ENCODE measurements at regions not wholly inside any gene's neighbourhood (a gene's known extent, or its start where the extent isn't known, plus 50 kb on each side); places are given as distances from the start of the nearest gene placed in this dataset.
"Not testable (repeated sequence)": the region's sequence is repeated elsewhere in the genome, so short reads cannot be mapped to it uniquely, and the experiment has no call there.

DNA sequence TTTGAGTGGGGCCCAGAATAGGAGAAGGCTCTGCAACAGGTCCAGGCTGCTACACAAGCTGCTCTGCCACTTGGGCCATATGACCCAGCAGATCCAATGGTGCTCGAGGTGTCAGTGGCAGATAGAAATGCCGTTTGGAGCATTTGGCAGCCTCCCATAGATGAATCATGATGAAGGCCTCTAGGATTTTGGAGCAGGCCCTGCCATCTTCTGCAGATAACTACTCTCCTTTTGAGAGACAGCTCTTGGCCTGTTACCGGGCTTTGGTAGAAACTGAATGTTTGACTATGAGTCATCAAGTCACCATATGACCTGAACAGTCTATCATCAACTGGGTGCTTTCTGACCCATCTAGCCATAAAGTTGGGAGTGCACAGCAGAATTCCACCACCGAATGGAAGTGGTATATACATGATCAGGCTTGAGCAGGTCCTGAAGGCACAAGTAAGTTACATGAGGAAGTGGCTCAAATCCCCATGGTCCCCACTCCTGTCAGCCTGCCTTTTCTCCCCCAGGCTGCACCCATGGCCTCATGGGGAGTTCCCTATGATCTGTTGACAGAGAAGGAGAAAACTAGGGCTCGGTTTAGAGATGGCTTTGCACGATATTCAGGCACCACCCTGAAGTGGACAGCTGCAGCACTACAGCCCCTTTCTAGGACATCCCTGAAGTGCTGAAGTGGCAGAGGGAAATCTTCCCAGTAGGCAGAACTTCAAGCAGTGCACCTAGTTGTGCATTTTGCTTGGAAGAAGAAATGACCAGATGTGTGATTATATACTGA, 971.4 kb downstream of the MCTP2 start:
- DNase-seq: no peak

DNA sequence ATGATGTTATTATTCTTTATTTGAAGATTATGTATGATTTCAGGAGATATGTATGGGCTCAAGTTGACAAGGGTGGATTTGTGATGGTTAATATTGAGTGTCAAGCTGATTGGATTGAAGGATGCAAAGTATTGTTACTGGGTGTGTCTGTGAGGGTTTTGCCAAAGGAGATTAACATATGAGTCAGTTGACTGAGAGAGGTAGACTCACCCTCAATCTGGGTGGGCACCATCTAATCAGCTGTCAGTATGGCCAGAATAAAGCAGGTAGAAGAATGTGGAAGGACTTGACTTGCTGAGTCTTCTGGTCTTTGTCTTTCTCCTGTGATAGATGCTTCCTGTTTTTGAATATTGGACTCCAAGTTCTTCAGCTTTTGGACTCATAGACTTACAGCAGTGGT, 973.7 kb downstream of the MCTP2 start:
- DNase-seq: no peak

DNA sequence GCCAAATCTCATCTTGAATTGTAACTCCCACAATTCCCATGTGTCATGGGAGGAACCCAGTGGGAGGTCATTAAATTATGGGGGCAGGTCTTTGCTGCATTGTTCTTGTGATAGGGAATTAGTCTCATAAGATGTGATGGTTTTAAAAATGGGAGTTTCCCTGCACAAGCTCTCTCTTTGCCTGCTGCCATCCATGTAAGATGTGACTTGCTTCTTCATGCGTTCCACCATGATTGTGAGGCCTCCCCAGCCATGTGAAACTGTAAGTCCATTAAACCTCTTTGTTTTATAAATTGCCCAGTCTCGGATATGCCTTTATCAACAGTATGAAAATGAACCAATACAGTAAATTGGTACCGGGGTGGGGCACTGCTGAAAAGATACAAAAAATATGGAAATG, 974.5 kb downstream of the MCTP2 start:
- not testable (repeated sequence) for DNase-seq

DNA sequence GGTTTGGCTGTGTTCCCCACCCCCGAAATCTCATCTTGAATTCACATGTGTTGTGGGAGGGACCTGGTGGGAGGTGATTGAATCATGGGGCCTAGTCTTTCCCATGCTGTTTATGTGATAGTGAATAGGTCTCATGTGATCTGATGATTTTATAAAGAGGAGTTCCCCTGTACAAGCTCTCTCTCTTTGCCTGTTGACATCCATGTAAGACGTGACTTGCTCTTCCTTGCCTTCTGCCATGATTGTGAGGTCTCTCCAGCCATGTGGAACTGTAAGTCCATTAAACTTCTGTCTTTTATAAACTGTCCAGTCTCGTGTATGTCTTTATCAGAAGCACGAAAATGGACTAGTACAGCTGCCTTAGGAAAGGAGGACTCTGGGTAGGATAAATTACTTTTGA, 976.7 kb downstream of the MCTP2 start:
- DNase-seq: no peak

DNA sequence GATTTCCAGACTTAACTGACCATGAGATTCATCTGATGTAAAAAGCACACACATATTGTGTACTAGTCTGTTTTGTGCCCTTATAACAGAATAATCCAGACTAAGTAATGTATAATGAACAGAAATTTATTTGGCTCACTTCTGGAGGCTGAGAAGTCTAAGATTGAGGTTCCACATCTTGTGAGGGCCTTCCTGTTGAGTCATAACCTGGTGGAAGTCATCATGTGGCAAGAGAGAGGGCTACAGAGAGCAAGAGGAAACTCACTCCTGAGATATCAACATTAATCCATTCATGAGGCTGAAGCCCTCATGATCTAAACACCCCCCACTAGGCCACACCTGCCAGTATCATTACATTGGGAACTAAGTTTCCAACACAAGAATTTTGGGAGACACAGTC, 977.6 kb downstream of the MCTP2 start:
- no peak for DNase-seq

DNA sequence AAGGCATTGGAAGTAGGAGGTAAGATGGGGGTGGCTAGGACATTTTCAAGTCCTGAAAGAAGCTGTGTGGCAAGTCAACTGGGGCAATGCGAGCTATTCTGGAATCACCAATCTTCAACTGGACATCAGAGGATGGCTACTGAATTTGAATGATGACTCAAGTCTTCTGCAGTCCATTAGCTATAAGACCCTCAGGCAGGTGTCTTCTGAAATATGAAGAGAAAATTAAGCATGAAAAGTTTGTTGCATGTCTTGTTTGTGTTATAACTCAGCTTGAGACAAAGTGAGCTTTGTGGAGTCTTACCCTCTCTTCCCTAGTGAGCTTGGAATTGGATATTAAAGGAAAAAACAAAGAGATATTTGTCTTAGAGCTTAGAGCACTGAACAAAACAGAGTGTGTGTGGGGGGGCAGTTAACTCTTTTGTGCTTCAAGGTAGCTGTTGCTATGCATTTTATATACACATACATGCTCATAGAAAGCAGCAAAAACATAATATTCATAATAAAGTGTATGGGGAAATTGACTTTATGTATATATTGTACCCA, 979.1 kb downstream of the MCTP2 start:
- DNase-seq: no peak

DNA sequence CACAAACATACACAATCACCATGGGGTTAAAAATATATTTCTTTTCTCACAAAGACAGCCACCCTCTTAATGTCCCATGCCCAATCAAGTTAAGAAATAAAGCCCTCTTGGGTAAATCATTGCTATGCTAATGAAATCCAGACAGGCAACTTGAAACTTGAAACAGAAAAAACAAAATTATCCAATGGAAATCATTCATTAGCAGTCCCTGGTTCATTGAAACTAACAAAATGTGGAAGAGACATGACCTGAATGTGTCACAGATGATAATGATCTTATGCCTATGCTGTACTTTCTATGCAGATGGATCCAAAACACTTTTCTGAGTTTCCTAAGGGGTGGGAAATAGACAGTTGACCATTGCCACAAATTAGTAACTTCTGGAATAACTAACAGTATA, 983.7 kb downstream of the MCTP2 start:
- no peak for DNase-seq

DNA sequence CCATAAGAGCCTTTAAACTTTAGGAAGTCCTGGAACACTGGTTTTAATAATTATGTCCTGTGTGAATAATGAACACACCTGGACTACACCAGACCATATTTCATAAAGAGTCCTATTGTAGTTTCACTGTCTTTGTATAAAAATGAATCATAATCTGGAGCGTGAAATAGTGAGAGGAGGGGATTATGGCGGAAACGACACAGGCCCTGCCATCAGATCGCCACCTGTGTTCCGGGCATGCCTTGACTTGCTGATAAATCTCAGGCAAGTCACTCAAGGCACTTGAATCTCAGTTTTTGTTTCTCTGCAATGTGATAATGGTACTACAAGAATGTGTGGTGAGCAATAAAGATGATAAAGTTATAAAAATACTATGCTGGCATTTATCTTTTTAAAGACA, 995.5 kb downstream of the MCTP2 start:
- DNase-seq: no peak

DNA sequence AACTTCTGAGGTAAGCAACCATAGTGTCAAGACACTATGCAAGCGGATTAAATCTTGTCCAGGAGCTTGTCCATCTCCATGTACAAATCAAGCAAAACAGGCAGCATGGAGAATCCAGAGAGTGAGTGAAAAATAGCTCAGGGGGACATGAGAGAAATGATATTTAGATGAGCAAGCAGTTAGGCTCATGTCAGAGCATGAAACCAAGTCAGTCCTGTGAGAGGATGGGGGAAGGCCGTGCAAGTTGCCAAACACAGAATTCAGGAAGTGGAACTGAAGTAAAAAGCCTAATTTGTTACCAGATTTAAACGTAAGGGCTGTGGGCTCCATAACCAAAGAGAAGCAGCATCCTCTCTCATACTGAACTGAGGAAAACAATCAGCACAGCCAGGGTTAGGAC, 995.9 kb downstream of the MCTP2 start:
- no peak for DNase-seq

DNA sequence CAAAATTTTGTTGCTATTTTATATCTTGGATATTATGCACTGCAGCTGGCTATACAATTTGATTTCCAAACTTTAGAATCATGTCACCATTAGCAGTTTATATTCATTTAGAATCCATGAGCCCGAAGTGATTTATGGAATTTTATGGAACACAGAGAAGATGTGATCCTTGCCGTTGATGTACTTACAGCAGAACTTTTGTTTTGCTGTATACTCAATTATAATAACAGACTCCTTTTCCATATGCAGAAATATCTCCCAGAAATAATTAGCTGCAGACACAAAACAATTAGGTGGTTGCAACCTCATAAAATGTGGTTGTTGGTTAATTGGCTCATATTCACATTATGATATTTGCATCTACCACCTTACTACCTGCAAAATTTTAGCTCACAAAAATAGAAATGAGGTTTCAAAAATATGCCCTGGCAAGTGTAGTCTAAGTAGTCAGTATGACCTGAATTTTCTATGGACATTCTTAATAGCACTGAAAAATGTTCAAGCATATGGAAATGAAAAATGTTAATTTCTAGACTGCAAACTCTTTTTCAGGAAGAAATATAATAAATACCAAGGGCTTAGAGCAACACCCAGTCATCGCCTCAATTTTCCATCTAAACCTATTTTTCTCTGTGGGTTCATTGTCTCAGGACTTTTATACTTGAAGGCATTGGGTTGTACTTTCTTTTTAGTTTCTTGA, 997.6 kb downstream of the MCTP2 start:
- no peak for DNase-seq

DNA sequence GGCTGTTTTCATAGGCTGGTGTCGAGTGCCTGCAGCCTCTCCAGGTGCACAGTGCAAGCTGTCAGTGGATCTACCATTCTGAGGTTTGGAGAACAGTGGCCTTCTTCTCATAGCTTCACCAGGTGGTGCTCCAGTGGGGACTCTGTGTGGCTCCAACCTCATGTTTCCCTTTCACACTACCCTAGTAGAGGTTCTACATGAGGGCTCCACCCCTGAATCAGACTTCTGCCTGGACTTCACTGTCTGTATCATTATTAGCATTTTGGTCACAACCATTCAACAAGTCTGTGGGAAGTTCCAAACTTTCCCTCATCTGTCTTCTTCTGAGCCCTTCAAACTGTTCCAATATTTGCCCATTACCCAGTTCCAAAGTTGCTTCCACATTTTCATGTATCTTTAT, 1003.7 kb downstream of the MCTP2 start:
- no peak for DNase-seq

DNA sequence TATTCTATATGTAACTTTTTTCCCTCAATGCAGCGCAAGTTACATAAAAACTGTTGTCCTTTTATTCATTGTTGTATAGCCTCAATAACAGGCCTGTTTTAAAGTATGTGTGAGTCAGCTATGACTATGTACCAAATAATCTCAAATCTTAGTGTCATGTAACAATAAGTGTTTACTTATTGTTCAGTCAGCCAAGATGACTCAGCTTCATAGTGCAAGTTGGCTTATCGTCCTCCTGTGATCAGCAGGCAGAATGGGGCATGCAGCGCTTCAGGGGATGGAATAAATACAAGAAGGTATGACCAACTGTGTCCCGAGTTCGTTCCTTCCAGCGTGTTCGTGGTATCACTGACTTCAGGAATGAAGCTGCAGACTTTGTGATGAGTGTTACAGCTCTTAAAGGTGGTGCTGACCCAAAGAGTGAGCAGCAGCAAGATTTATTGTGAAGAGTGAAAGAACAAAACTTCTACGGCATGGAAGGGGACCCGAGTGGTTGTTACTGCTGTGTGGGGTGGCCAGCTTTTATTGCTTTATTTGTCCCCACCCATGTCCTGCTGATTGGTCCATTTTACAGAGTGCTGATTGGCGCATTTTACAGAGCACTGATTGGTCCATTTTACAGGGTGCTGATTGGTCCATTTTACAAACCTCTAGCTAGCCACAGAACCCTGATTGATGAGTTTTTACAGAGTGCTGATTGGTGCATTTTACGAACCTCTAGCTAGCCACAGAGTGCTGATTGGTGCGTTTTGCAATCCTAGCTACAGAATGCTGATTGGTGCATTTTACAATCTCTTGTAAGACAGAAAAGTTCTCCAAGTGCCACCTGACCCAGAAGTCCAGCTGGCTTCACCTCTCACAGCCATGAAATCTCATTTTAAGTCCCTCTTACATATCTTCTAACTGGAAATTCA, 1016.0 kb downstream of the MCTP2 start:
- no peak for DNase-seq

DNA sequence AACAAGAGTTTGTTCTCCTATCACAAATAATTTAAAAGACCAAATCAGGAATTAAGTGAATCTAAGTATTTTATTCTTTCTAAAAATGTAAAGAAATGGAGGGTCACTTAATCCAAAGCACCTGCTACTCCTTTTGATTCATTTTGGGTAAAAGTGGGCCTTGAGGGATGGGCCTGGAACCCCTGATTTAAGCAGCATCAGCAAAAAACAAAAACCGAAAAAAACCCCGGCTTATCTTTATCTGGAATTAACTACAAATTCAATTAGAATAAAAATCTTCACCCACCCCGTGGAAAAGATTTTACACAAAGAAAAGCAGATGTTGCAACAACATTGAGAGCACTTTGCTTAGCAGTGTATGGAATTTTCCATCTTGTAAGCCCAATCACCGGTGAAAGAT, 1018.2 kb downstream of the MCTP2 start:
- DNase-seq: no peak

DNA sequence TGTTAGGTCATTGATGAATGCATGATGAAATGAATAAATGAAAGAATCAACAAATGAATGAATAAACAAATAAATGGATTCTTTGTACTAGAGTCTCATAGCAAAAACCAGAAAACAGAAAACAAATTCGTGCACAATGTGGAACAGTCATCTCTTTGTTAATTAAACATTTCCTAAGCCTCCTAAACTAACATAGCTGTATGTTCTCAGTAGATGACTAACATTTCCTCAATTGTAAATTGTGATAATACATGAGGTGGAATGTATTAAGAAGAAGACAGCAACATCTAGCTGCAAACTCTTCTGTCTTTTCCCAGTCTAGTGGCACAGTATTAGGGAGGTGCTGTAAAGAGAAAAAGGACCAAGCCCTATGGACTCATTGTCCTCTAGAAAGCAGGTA, 1021.0 kb downstream of the MCTP2 start:
- no peak for DNase-seq

DNA sequence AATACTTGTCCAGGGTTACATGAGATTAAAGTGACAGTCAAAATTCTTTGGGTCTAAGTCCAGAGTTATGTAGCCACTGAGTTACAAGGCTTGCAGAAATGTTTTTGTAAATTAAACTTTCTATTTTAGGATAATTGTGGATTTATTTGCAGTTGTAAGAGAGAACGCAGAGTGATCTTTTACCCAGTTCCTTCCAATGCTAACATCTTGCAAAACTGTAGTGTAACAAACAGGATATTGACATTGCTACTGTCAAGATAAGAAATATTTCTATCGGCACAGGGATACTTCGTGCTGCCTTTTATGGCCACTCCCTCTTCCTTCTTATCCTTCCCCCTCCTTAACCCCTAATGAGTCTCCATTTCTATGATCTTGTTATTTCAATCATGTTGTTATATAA, 1022.9 kb downstream of the MCTP2 start:
- no peak for DNase-seq

DNA sequence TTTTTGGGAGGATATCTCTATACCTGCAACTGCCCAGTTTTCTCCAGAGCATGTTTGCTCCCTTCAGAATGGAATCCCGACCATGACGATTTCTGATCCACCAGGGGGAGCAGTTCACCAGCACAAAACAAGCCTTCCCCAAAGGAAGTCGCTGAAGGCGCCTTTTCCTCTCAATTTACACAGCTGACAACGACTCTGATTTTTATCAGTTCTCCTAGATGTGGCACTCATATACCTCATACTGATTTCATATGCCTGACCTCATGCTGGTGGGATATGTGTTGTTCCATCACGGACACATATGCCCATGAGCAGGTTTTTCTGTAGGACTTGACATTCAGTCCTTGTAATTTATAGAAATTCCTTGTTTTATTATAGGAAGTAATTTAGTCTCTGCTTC, 1028.2 kb downstream of the MCTP2 start:
- DNase-seq: peak; percentile 4

DNA sequence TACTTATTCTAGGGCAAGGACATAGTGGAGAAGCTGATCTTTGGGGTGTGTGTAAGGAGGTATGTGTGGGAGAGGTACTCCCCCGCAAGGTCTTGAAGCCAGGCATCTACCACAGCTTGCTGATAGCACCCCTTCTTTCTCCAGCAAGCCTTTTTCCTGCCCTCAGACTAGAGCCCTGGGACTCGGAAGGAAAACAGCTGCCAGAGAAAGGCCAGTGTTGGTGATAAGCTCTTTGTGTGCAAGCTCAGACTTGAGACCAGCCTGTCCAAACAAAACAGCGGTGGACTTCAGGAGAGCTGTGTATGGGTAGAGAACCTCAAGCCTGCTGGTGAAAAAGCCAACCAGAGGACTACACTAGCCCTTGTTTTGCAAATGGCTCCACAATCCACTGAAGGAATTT, 1028.6 kb downstream of the MCTP2 start:
- DNase-seq: no peak

DNA sequence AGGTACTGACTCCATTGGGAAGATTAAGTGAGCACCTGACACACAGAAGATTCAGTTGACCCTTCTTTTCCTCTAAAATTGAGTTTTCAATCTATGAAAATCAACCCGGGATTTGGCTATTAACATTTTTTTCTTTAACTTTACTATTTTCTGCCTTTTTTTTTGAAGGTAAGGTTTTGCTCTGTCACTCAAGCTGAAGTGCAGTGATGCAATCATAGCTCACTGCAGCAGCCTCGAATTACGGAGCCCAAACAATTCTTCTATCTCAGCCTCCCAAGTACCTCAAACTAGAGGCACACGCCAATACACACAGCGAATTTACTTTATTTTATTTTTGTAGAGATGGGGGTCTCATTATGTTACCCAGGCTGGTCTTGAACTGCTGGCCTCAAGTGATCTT, 1029.5 kb downstream of the MCTP2 start:
- no peak for DNase-seq

DNA sequence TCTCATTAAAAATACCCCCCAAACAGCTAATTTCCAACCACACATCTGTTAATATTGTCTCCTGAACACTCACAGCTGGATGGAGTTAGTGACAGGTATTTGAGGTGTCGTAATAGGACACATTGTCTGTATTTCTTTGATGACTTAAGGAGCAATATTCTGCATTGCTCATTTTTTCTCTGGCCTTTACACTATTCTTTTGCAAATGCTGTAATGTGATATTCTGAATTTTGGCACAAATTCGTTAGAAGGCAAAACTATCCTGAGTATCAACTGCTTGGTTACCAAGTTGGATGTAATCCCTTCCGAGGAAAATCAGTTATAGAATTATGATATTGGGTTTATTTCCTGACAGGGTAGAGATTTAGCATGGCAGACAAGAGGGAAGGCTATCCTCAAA, 1030.2 kb downstream of the MCTP2 start:
- no peak for DNase-seq

DNA sequence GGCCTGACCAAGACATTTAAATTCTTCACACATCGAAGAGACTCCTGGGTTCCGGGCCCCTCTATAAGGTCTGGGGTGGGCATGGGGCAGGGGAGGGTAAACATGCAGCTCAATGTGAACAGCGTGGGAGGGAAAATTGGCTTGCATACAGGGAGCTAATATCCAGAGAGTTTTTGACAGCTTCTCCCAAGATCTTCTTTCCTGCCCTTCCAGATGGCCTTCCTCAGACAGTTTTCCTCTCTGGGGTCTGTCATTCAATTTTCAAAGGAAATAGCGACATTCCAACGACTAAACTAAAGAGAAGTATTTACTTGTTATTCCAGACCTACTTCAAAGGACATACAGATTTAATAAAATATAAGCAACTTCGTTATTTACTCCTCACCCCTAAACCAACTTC, 1030.6 kb downstream of the MCTP2 start:
- no peak for DNase-seq

DNA sequence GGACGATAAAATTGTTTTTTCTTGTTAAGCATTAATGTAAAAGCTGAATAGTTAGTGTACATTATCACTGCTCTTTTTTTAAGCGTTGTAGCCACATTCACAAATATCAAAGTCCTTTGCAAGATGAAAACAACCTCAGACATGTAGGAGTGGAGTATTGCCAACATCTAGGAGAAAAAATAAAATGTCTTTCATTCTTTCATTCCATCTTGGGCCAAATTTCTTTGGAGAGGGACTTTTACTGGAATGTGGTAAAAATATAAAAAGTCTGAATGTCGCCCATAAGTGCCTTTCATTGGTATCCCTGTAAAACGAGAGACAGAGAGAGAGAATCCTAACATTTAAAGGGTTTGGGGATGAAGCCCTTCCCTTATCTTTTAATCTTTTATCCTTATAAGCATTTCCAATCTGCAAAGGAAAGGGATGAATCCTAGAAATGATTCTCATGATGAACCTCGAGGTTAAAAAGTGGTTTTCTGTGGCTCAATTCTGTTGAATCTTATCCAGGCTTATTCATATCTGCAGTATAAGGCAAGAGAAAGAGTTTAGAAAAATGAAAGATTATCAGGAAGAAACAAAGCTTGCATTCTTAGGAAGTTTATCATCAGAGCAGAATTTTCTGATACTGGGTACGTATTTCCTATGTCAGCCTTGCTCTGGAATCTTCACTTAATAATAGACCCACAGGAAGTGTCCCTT, 1031.7 kb downstream of the MCTP2 start:
- no peak for DNase-seq

DNA sequence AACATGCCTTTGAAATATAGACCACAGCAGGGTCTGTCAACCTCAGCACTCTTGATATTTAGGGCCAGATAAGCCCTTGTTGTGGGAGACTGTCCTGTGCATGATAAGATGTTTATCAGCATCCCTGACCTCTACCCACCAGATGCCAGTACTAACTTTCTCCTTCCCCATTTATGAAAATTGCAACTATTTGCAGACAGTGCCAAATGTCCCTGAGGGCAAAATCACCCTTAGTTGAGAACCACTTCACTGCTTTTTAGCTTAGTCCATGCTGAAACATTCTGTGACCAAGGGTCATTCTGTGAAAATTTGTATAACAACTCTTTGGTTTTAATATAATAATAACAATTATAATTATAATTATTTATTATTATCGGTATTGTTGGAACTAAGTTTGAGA, 1032.4 kb downstream of the MCTP2 start:
- DNase-seq: no peak
